ENCODE measurements at regions not wholly inside any gene's neighbourhood (a gene's known extent, or its start where the extent isn't known, plus 50 kb on each side); places are given as distances from the start of the nearest gene placed in this dataset.

GRCh38 chr1:230510496-230510895, 84.4 kb upstream of the PGBD5 start:
- no peak for FAIRE-seq

- FAIRE-seq, result no peak
Measured at GRCh38 chr1:230509281-230509977, 83.3 kb upstream of the PGBD5 start.

GRCh38 chr1:230507666-230508402, 81.7 kb upstream of the PGBD5 start:
- FAIRE-seq, result no peak

GRCh38 chr1:230507236-230507635, 81.1 kb upstream of the PGBD5 start:
- no peak for FAIRE-seq

GRCh38 chr1:230506451-230506850, 80.3 kb upstream of the PGBD5 start:
- no peak for FAIRE-seq

GRCh38 chr1:230504310-230504709, 78.2 kb upstream of the PGBD5 start:
- FAIRE-seq, result no peak

GRCh38 chr1:230503726-230504125, 77.6 kb upstream of the PGBD5 start:
- FAIRE-seq, result peak; percentile 97

- no peak for FAIRE-seq
Measured at GRCh38 chr1:230502996-230503395, 76.9 kb upstream of the PGBD5 start.

- FAIRE-seq, result no peak
Measured at GRCh38 chr1:230502306-230502705, 76.2 kb upstream of the PGBD5 start.

GRCh38 chr1:230501849-230502248, 75.7 kb upstream of the PGBD5 start:
- no peak for FAIRE-seq

GRCh38 chr1:230501242-230501641, 75.1 kb upstream of the PGBD5 start:
- no peak for FAIRE-seq

- FAIRE-seq, result no peak
Measured at GRCh38 chr1:230500063-230500462, 73.9 kb upstream of the PGBD5 start.

GRCh38 chr1:230499496-230499895, 73.4 kb upstream of the PGBD5 start:
- FAIRE-seq, result no peak

- no peak for FAIRE-seq
Measured at GRCh38 chr1:230498704-230499103, 72.6 kb upstream of the PGBD5 start.

GRCh38 chr1:230496451-230496850, 70.3 kb upstream of the PGBD5 start:
- FAIRE-seq, result no peak

GRCh38 chr1:230495891-230496385, 69.8 kb upstream of the PGBD5 start:
- no peak for FAIRE-seq

GRCh38 chr1:230495076-230495475, 68.9 kb upstream of the PGBD5 start:
- FAIRE-seq, result no peak

GRCh38 chr1:230494514-230494913, 68.4 kb upstream of the PGBD5 start:
- FAIRE-seq, result no peak

GRCh38 chr1:230494026-230494425, 67.9 kb upstream of the PGBD5 start:
- no peak for FAIRE-seq

- FAIRE-seq, result no peak
Measured at GRCh38 chr1:230493264-230493663, 67.1 kb upstream of the PGBD5 start.

- FAIRE-seq, result no peak
Measured at GRCh38 chr1:230490436-230490835, 64.3 kb upstream of the PGBD5 start.

GRCh38 chr1:230487773-230488428, 61.8 kb upstream of the PGBD5 start:
- no peak for FAIRE-seq

- no peak for FAIRE-seq
Measured at GRCh38 chr1:230476622-230477003, 50.5 kb upstream of the PGBD5 start.
